NCI-H1092 (cell line): ENCODE measurements at regions not wholly inside any gene's neighbourhood (a gene's known extent, or its start where the extent isn't known, plus 50 kb on each side); places are given as distances from the start of the nearest gene placed in this dataset.

Experiments used
- DNase-seq: peaks from one replicate; lab custom pipeline; 2025; lab: John Stamatoyannopoulos, UW

GRCh38 chr22:48615171-48616008 lies 1212.3 kb downstream of the BRD1 start:
- DNase-seq: no peak

DNA sequence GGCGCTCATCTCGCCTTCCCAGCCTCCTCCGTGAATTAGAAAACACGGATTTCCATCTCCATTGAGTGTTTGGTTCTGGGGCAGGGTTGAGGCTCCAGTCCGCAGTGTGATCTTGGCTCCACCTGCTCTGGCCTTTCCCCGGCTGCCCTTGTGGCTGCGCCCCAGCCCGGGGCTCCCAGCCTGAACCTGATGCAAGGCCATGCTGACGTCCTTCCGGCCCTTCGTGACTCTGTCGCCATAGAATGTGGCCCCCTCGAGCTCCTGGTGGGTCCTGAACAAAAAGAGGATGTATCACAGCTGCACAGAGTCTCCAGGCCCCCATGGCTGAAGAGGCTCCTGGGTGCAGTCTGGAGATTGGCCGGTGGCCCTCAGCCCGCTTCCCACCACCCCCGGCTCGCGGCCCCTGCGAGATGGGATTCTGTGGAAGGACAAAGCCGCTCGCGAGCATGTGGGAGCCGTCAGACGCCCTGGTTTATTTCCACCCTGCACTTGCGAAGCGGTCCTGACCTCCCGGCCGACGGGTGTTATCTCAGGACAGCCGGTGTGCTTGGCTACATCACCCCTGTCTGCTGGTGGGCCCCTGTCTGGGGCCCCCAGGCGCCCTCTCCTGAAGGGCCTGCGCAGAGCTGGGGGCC lies 1214.0 kb downstream of the BRD1 start:
- no peak for DNase-seq

GRCh38 chr22:48612077-48612995 lies 1215.3 kb downstream of the BRD1 start:
- DNase-seq: no peak

GRCh38 chr22:48609279-48609865 lies 1218.3 kb downstream of the BRD1 start:
- DNase-seq: no peak

DNA sequence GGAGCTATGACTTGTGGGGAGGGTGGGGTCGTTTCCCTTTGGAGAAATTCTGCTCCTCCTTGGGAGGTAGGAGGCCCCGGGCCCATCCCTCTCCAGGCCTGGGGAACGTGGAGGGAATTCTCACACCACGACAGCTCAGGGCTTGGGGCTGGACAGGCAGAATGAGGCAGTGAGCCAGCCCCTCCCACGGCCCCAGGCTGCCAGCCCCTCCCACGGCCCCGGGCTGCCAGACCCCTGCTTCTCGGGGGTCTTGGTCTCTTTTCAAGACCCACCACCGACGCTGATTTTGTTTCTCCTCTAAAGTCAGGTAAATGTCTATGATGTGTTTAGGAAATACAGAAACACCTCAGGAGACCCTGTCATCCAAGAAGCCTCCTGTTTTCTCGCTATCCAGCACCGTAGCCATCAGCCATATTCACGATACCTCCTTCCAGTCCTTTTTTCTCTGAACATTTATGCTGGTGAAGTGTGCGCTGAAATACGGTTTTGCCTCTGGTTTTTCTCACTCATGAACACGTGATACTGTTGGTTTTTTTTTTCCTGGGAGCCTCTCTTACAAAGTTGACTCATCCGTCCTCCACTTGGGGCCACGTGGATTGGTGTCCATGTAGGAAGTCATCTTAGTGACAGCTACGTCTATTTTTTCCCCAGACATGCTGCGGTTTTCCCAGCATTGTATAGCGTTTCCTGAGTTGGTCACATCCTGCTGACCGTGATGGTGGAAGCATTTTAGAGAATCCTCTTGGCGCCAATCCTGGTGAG lies 1219.6 kb downstream of the BRD1 start:
- no peak for DNase-seq

DNA sequence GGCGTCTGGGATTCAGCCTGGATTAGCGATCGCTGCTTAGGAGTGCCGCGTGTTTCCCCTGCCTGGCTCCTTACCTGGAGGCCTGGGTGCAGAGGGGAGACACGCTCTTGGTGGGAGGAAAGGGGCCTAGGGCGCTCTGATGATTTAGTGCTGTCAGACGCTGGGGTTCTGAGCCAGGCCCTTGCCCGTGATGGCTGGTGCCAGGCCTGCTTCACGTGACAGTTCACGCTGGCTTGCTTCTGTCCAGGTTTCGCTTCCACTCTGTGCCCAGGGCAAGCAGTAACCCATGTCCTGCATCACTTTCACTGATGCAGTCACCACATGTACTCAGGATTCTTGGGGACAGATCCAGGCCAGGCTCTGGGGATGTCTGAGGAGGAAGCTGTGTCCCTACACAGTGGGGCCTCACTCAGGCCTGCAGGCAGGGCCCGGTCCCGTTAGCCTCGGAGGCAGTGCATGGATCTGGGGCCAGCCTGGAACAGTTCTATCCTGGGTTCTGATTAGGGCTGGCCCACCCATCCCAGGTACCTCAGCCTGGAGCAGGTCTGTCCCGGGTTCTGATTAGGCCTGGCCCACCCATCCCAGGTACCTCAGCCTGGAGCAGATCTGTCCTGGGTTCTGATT lies 1220.9 kb downstream of the BRD1 start:
- DNase-seq: no peak

- no peak for DNase-seq
Observed at GRCh38 chr22:48605856-48606481, 1221.7 kb downstream of the BRD1 start.

DNA sequence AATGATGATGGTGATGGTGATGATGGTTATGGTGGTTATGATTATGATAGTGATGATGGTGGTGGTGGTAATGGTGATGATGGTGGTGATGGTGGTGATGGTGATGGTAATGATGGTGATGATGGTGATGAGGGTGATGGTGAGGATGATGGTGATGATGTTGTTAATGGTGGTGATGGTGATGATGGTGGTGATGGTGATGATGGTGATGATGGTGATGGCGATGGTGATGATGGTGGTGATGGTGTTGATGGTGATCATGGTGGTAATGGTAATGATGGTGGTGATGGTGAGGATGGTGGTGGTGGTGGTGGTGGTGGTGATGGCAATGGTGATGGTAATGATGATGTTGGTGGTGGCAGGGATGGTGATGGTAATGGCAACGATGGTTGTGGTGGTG lies 1222.5 kb downstream of the BRD1 start:
- DNase-seq: no peak

DNA sequence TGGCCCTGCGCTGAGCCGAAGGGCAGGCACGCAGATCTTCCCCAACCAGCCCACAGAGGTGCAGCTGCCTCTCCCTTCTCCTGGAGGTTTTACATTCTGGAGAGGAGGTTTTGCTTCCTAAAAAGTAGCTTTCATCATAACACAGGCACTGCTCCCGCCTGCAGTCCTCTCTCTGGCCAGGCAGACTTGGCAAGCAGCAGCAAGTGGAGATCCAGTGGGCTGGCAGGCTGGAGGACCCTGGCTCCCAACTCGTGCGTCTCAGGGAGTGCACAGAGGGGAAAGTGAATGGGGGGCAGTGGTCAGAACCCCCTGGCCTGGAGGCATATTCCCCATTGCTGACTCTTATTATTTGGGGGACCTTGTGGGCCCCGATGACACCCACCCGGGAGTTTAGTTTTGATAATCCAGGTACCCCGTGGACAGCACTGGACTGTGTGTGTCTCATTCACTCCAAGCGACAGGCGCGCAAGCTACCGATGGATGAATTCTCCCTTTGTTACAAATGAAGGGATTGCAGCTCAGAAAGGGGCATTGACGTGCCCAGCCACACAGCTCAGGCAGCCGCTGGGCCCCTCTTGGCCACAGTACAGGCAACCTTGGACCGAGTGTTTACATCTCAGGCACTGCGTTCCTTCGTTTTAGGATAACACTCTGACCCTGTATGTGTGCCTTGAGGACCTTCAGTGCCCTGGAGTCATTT lies 1223.9 kb downstream of the BRD1 start:
- DNase-seq: no peak

- no peak for DNase-seq
Observed at GRCh38 chr22:48602805-48603518, 1224.7 kb downstream of the BRD1 start.

DNA sequence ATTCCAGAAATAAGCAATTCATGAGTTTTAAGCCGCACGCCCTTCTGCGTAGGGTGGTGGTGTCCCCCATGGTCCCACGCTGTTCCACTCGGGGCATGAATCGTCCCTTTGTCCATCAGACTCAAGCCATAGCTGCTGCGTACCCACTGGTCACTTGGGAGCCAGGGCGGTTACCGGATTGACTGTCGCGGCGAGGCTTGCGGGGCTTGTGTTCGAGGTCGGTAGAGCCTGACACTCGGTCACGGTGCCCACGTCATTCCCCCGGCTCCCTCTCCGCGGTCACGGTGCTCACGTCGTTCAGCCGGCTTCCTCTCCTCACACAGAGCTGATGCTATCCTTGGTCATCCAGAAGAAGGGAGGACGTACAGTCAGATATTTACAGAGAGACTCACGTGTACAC lies 1227.0 kb downstream of the BRD1 start:
- DNase-seq: no peak

DNA sequence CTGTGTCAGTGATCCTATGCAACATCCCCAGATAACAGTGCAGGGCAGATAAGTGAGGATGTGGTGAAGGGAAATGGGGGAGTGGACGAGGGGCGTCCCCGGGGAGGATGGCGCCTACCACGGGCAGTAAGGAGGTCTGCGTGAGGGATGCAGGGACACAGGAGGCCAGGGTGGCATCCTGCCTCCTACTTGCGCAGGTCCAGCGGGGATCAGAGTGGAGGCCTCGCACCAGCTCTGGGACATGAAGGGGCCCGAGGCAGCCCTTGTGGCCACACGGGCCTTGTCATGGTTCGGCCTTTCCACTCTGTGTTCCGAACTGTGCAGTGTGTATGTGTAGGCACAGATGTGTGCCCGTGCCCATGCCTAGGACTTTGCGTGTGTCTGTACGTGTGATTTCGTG lies 1227.5 kb downstream of the BRD1 start:
- DNase-seq: no peak

DNA sequence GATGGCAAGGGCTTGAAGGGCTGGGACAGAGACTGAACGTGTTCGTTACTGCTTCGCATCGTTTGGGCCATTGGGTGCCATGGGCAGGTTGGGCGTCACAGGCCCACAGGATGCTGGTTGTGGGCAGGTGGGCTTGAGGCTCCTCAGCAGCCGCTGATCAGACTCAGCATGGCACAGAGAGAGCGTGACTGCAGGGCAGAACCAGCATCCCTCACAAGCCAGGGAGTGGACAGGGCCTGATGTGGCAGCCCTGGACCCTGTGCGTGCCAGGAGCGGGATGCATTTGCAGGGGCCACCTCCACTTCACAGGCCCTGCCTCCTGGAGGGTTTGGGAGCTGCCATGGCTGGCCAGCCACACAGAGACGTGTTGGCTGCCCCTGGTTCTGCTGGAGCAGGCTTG lies 1228.3 kb downstream of the BRD1 start:
- no peak for DNase-seq

GRCh38 chr22:48596111-48596850 lies 1231.4 kb downstream of the BRD1 start:
- no peak for DNase-seq

- DNase-seq: no peak
Observed at GRCh38 chr22:48595511-48595905, 1232.2 kb downstream of the BRD1 start.

DNA sequence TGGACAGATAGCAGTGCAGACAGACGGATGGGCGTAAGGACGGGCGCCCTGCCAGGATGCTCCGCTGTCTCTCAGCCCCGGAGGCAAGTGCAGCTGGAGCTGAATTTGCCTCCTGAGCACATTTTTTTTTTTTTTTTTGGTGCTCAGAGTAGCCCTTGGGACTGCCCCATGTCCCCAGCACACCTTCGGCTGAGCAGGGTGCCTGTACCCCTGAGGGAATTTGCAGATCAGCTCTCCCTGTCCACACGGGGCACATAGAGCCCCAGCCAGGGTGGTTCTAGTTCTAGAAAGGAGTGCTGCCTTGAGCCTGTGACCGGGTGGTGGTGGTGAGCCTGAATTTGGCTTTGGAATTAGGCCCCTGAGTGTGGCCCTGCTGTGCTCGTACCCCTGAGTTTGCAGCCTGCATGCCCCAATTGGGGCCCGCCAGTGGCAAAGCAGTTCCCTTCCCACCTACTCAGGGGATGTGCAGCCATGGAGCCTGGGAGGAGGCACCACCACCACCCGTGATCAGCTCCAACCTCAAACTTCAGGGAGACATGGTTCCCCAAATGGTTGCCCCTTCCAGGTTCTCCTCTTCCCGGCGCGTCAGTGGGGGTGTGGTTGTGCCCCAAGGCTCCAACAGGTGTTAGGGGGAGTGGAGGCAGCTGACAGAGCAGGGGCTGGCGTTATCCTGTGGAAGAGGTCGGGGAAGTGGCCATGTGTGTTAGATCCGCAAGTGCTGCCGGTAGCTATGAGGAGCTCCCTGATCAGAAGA lies 1232.7 kb downstream of the BRD1 start:
- DNase-seq: no peak

GRCh38 chr22:48594016-48594756 lies 1233.5 kb downstream of the BRD1 start:
- DNase-seq: no peak
